ENCODE measurements at regions not wholly inside any gene's neighbourhood (a gene's known extent, or its start where the extent isn't known, plus 50 kb on each side); places are given as distances from the start of the nearest gene placed in this dataset.
A peak's percentile ranks its signal among the peaks of the same experiment; 100 is the strongest.

- H3K36me3 ChIP-seq (ENCODE audit: insufficient read depth, low read length), result no peaks in the 10 kb centered on the region
- H3K4me2 ChIP-seq (ENCODE audit: low read length), result no peak overlapping the region
- H3K27ac ChIP-seq (ENCODE audit: low read length), result no peak overlapping the region
- H3K27me3 ChIP-seq (ENCODE audit: insufficient read depth, low read depth, low read length), result no peaks in the 10 kb centered on the region
- H4K20me1 ChIP-seq (ENCODE audit: insufficient read depth), result no peaks in the 10 kb centered on the region
- no peaks in the 10 kb centered on the region for H3K9me3 ChIP-seq (ENCODE audit: low read length)
- H3K4me3 ChIP-seq (ENCODE audit: low read length), result no peak overlapping the region
- no peak overlapping the region for H2AFZ ChIP-seq (ENCODE audit: low read depth, low read length)
- H3K9ac ChIP-seq (ENCODE audit: low read length), result no peak overlapping the region
- no peaks in the 10 kb centered on the region for H3K9me2 ChIP-seq (ENCODE audit: insufficient read depth, low read length)
- no peaks in the 10 kb centered on the region for H3K79me2 ChIP-seq (replicated peaks; ENCODE audit: insufficient read depth, low read length)
- peak; percentile 93 for TF ChIP-seq POLR2AphosphoS5 (IDR thresholded peaks at IDR 0.05)
- peak; percentile 87 for TF ChIP-seq EP300 (conservative IDR thresholded peaks at IDR 0.05; ENCODE audit: poor library complexity, severe bottlenecking)
- TF ChIP-seq CTCF (IDR thresholded peaks at IDR 0.05; ENCODE audit: poor library complexity, severe bottlenecking), result no peak
- H3F3A ChIP-seq (ENCODE audit: insufficient read depth, low read length, poor library complexity, severe bottlenecking), result no peaks in the 10 kb centered on the region
Observed at GRCh38 chr14:94676495-94677185, 64.4 kb downstream of the SERPINA3 start.

GRCh38 chr14:94675036-94675435, 62.8 kb downstream of the SERPINA3 start:
- no peaks in the 10 kb centered on the region for H4K20me1 ChIP-seq (ENCODE audit: insufficient read depth)
- no peak overlapping the region for H3K9ac ChIP-seq (ENCODE audit: low read length)
- H2AFZ ChIP-seq (ENCODE audit: low read depth, low read length), result no peak overlapping the region
- H3K36me3 ChIP-seq (ENCODE audit: insufficient read depth, low read length), result no peaks in the 10 kb centered on the region
- H3F3A ChIP-seq (ENCODE audit: insufficient read depth, low read length, poor library complexity, severe bottlenecking), result no peaks in the 10 kb centered on the region
- no peaks in the 10 kb centered on the region for H3K9me2 ChIP-seq (ENCODE audit: insufficient read depth, low read length)
- TF ChIP-seq REST (IDR thresholded peaks at IDR 0.05; ENCODE audit: borderline replicate concordance) (no peak), EP300 (conservative IDR thresholded peaks at IDR 0.05; ENCODE audit: poor library complexity, severe bottlenecking) (no peak), TAF1 (IDR thresholded peaks at IDR 0.05; ENCODE audit: low read depth) (no peak), RAD21 (conservative IDR thresholded peaks at IDR 0.05) (no peak), MXI1 (conservative IDR thresholded peaks at IDR 0.05; ENCODE audit: poor library complexity, severe bottlenecking) (no peak), EZH2 (IDR thresholded peaks at IDR 0.05; ENCODE audit: borderline replicate concordance, insufficient read depth, low read length, poor library complexity, severe bottlenecking) (no peak), SMC3 (conservative IDR thresholded peaks at IDR 0.05; ENCODE audit: poor library complexity) (no peak), CTCF (IDR thresholded peaks at IDR 0.05; ENCODE audit: poor library complexity, severe bottlenecking) (no peak), POLR2AphosphoS5 (IDR thresholded peaks at IDR 0.05) (no peak)
- no peaks in the 10 kb centered on the region for H3K79me2 ChIP-seq (replicated peaks; ENCODE audit: insufficient read depth, low read length)
- no peak overlapping the region for H3K27ac ChIP-seq (ENCODE audit: low read length)
- H3K9me3 ChIP-seq (ENCODE audit: low read length), result no peaks in the 10 kb centered on the region
- no peak overlapping the region for H3K4me2 ChIP-seq (ENCODE audit: low read length)
- H3K27me3 ChIP-seq (ENCODE audit: insufficient read depth, low read depth, low read length), result no peaks in the 10 kb centered on the region
- H3K4me3 ChIP-seq (ENCODE audit: low read length), result no peak overlapping the region

Data from neural cell (in vitro differentiated cells).